ENCODE measurements at regions not wholly inside any gene's neighbourhood (a gene's known extent, or its start where the extent isn't known, plus 50 kb on each side); places are given as distances from the start of the nearest gene placed in this dataset.

DNA sequence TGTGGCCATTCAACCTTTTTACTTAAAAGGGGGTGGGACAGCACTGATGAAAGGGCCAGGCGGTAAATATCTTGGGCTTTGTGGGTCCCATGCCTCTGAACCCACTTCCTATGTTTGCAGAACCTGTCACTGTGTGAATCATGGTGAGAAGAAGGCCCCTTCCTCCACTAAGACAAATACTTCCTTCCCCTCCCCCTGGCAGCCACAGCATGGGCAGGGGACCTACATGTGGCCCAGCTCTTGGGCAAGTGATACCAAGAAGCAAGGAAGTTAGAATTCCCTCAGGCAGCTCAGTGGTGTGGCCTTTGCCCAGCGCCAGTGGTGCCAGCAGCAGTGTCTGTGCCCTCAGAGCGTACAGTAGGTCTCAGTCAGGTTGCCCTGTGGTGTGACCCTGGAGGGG is 168.6 kb downstream of the TRIM33 start:
- no TSS peak for BruUV-seq (replicated peaks)
- H3K4me2 ChIP-seq (ENCODE audit: low read length), result no peak overlapping the region
- intact Hi-C loops (cut with micrococcal nuclease), result no loop called here
- H3K27ac ChIP-seq (ENCODE audit: low read length), result no peak overlapping the region
- H3K9me2 ChIP-seq (replicated peaks; ENCODE audit: low read length), result no peaks in the 10 kb centered on the region
- no peaks in the 10 kb centered on the region; the same call in 1 of the 2 replicates for H3K27me3 ChIP-seq (ENCODE audit: low read length)
- DNase-seq (peak; percentile 40), ATAC-seq (no peak)
- POLR2A ChIA-PET (ENCODE audit: unreplicated experiment), result no interaction called here
- no peaks in the 10 kb centered on the region for H4K20me1 ChIP-seq (ENCODE audit: low read length)
- H3K79me2 ChIP-seq (ENCODE audit: low read length), result no peaks in the 10 kb centered on the region
- H3K4me3 ChIP-seq (ENCODE audit: low read length), result no peak overlapping the region
- CTCF ChIA-PET, result no interaction called here
- H3K9me3 ChIP-seq (ENCODE audit: low read length), result no peaks in the 10 kb centered on the region
- no peak for TF ChIP-seq EZH2 (IDR thresholded peaks at IDR 0.05; ENCODE audit: low read length, unreplicated experiment)
- no peak overlapping the region for H3K9ac ChIP-seq (ENCODE audit: low read length)
- H3K4me1 ChIP-seq (ENCODE audit: insufficient read depth, low read length), result peaks cover 18% of the 10 kb centered on the region; the same call in 1 of the 2 replicates
- no peaks in the 10 kb centered on the region for H3K36me3 ChIP-seq (ENCODE audit: low read depth, low read length)
- peak overlapping the region; percentile 7; the same call in 1 of the 2 replicates for H2AFZ ChIP-seq (ENCODE audit: low read length)
- no peaks in the 10 kb centered on the region for H3F3A ChIP-seq (ENCODE audit: low read length, unreplicated experiment)

DNA sequence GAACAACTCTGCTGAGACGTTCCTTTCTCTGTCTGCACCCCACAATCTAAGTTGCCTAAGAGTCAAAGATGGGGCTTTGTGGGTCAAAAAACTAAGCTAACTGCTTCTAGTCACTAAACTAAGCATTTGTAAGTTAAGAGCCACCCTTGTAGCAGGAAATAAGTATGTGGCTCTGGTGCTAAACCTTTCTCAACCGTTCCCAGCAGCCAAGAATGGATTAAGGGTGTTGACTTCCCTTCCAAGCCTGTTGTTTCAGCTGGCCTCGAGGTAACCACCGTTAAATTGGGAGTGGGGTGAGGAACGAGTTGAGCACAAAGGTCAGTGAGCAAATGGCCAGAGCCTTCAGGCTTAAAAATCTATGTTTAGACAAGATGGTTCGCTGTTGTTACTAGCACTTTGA is 169.1 kb downstream of the TRIM33 start:
- H2AFZ ChIP-seq (ENCODE audit: low read length), result no peak overlapping the region
- DNase-seq (no peak), ATAC-seq (no peak)
- H3K9me2 ChIP-seq (replicated peaks; ENCODE audit: low read length), result no peaks in the 10 kb centered on the region
- no peak overlapping the region for H3K4me3 ChIP-seq (ENCODE audit: low read length)
- BruUV-seq (replicated peaks), result no TSS peak
- no peaks in the 10 kb centered on the region for H4K20me1 ChIP-seq (ENCODE audit: low read length)
- H3K9ac ChIP-seq (ENCODE audit: low read length), result no peak overlapping the region
- H3K27me3 ChIP-seq (ENCODE audit: low read length), result no peaks in the 10 kb centered on the region; the same call in 1 of the 2 replicates
- peaks cover 15% of the 10 kb centered on the region; the same call in 1 of the 2 replicates for H3K4me1 ChIP-seq (ENCODE audit: insufficient read depth, low read length)
- no peaks in the 10 kb centered on the region for H3K36me3 ChIP-seq (ENCODE audit: low read depth, low read length)
- no peak overlapping the region for H3K27ac ChIP-seq (ENCODE audit: low read length)
- no peak overlapping the region for H3K4me2 ChIP-seq (ENCODE audit: low read length)
- CTCF ChIA-PET, result no interaction called here
- intact Hi-C loops (cut with micrococcal nuclease), result no loop called here
- H3F3A ChIP-seq (ENCODE audit: low read length, unreplicated experiment), result no peaks in the 10 kb centered on the region
- TF ChIP-seq EZH2phosphoT487 (IDR thresholded peaks at IDR 0.05; ENCODE audit: borderline replicate concordance, low read length), result no peak
- TF ChIP-seq, protein P1, sequence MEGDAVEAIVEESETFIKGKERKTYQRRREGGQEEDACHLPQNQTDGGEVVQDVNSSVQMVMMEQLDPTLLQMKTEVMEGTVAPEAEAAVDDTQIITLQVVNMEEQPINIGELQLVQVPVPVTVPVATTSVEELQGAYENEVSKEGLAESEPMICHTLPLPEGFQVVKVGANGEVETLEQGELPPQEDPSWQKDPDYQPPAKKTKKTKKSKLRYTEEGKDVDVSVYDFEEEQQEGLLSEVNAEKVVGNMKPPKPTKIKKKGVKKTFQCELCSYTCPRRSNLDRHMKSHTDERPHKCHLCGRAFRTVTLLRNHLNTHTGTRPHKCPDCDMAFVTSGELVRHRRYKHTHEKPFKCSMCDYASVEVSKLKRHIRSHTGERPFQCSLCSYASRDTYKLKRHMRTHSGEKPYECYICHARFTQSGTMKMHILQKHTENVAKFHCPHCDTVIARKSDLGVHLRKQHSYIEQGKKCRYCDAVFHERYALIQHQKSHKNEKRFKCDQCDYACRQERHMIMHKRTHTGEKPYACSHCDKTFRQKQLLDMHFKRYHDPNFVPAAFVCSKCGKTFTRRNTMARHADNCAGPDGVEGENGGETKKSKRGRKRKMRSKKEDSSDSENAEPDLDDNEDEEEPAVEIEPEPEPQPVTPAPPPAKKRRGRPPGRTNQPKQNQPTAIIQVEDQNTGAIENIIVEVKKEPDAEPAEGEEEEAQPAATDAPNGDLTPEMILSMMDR (conservative IDR thresholded peaks at IDR 0.05; ENCODE audit: low read depth, low read length), result no peak
- no peak for TF ChIP-seq EZH2 (IDR thresholded peaks at IDR 0.05; ENCODE audit: low read length, unreplicated experiment)
- H3K79me2 ChIP-seq (ENCODE audit: low read length), result no peaks in the 10 kb centered on the region
- no peaks in the 10 kb centered on the region for H3K9me3 ChIP-seq (ENCODE audit: low read length)
- POLR2A ChIA-PET (ENCODE audit: unreplicated experiment), result no interaction called here

DNA sequence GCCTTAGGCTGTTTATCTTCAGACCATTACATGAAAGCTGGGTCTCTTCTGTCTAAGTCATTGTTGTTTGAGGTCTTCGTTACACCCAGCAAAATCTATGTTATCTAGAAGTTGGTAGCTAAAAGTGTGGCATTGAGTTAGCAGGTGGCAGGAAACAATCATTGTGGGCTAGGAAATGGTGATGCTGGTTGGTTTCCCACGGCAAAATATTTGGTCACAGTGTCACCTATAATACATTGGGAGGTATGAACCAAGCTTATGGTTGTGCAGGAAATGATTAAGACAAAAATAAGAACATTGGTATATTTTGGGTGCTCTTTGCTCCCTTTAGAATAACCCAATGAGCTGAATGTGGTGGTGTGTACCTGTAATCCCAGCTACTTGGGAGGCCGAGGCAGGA is 169.7 kb downstream of the TRIM33 start:
- intact Hi-C loops (cut with micrococcal nuclease), result no loop called here
- POLR2A ChIA-PET (ENCODE audit: unreplicated experiment), result no interaction called here

More for the DNA sequence above, 169.7 kb downstream of the TRIM33 start:
- Histone ChIP-seq H3K27me3 (ENCODE audit: low read length) (no peaks in the 10 kb centered on the region; the same call in 1 of the 2 replicates), H3K79me2 (ENCODE audit: low read length) (no peaks in the 10 kb centered on the region), H4K20me1 (ENCODE audit: low read length) (no peaks in the 10 kb centered on the region), H3K36me3 (ENCODE audit: low read depth, low read length) (no peaks in the 10 kb centered on the region), H3K4me2 (ENCODE audit: low read length) (no peak overlapping the region), H3K9me2 (replicated peaks; ENCODE audit: low read length) (no peaks in the 10 kb centered on the region), H3K4me1 (ENCODE audit: insufficient read depth, low read length) (peaks cover 12% of the 10 kb centered on the region; the same call in 1 of the 2 replicates), H2AFZ (ENCODE audit: low read length) (no peak overlapping the region), H3K27ac (ENCODE audit: low read length) (no peak overlapping the region), H3K4me3 (ENCODE audit: low read length) (no peak overlapping the region), H3F3A (ENCODE audit: low read length, unreplicated experiment) (no peaks in the 10 kb centered on the region), H3K9ac (ENCODE audit: low read length) (no peak overlapping the region), H3K9me3 (ENCODE audit: low read length) (no peaks in the 10 kb centered on the region)
- CTCF ChIA-PET, result no interaction called here
- no peak for ATAC-seq
- DNase-seq, result no peak
- no peak for TF ChIP-seq EZH2 (IDR thresholded peaks at IDR 0.05; ENCODE audit: low read length, unreplicated experiment)
- TF ChIP-seq, protein P1 (conservative IDR thresholded peaks at IDR 0.05; ENCODE audit: low read depth, low read length), result no peak
- TF ChIP-seq EZH2phosphoT487 (IDR thresholded peaks at IDR 0.05; ENCODE audit: borderline replicate concordance, low read length), result no peak
- BruUV-seq (replicated peaks), result no TSS peak
